ENCODE measurements at regions not wholly inside any gene's neighbourhood (a gene's known extent, or its start where the extent isn't known, plus 50 kb on each side); places are given as distances from the start of the nearest gene placed in this dataset.

- WGBS, 2 donors, result 43 to 49% methylated on average over 5 of the region's 5 CpGs
- ATAC-seq (ENCODE audit: low FRiP score in 2 of 2) (no peak), DNase-seq (no peak)
- Histone ChIP-seq H3K27me3 (no peaks in the 10 kb centered on the region), H3K4me1 (no peaks in the 10 kb centered on the region), H3K9me3 (no peaks in the 10 kb centered on the region), H3K27ac (no peak overlapping the region), H3K4me3 (no peak overlapping the region), H3K36me3 (no peaks in the 10 kb centered on the region)
- TF ChIP-seq EP300 (IDR thresholded peaks at IDR 0.05) (no peak), POLR2A (IDR thresholded peaks at IDR 0.05) (no peak)
These were observed 401.9 kb upstream of the IL12A start for GRCh38 chr3:159586571-159587202.

DNA sequence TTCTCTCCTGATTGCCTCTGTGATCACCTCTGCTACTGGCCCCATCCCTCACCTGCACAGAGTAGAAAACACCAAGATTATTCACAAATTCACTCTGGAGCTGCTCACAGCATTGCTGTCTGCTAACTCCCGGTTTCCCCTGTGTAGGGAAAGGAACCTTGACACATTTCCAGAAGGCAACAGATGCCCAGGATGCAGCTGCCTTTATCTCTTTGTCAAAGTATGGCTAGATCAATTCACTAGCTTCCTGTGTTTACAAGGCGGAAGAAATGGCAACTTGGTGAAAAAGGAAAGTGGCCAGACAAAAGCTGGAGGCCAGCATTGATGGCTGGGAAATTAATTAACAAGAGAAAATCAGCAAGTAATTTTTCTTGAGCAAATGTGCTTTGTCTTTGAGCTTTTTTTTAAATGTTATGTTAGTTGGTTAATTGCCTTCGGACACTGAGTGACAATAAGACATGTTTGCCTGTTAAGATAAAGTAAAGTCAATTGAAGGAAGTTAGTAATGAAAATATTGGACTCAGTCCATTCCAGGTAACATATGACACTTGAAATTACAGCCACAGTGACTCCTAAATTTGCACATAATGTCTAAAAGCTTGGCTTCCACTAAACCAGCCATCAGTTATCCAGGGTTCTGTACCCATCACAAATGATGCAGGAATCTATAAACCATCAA lies 394.6 kb upstream of the IL12A start:
- Histone ChIP-seq H3K4me3 (no peak overlapping the region), H3K27me3 (no peaks in the 10 kb centered on the region), H3K27ac (no peak overlapping the region), H3K4me1 (peaks cover 0 to 6% (median 3%) of the 10 kb centered on the region in 4 donors), H3K36me3 (no peaks in the 10 kb centered on the region), H3K9me3 (no peaks in the 10 kb centered on the region)
- ATAC-seq (ENCODE audit: low FRiP score in 2 of 2) (no peak), DNase-seq (no peak)
- WGBS, 2 donors, result 43 to 50% methylated on average over 2 to 3 of the region's 3 CpGs
- TF ChIP-seq EP300 (IDR thresholded peaks at IDR 0.05), result no peak
- peak in 1 of 2 donors; percentile 52 for TF ChIP-seq POLR2AphosphoS5 (IDR thresholded peaks at IDR 0.05)

GRCh38 chr3:159600291-159600690 lies 388.3 kb upstream of the IL12A start:
- ATAC-seq (ENCODE audit: low FRiP score in 2 of 2), result no peak

GRCh38 chr3:159604151-159604581 lies 384.5 kb upstream of the IL12A start:
- DNase-seq, result no peak
- Histone ChIP-seq H3K4me1 (no peaks in the 10 kb centered on the region), H3K9me3 (peaks cover 10 to 17% (median 15%) of the 10 kb centered on the region in 4 donors), H3K27me3 (no peaks in the 10 kb centered on the region), H3K27ac (no peak overlapping the region), H3K36me3 (no peaks in the 10 kb centered on the region), H3K4me3 (no peak overlapping the region)
- peak in 1 of 2 donors; percentile 20 for ATAC-seq (ENCODE audit: low FRiP score in 2 of 2)
- no peak for TF ChIP-seq EP300 (IDR thresholded peaks at IDR 0.05)
- no peak for TF ChIP-seq POLR2A (IDR thresholded peaks at IDR 0.05)
- WGBS, 2 donors, result 47 to 60% methylated on average over 5 of the region's 5 CpGs

More at GRCh38 chr3:159600291-159600690, 388.3 kb upstream of the IL12A start:
- H3K27me3 ChIP-seq, result no peaks in the 10 kb centered on the region
- H3K4me3 ChIP-seq, result no peak overlapping the region
- H3K36me3 ChIP-seq, result no peaks in the 10 kb centered on the region
- H3K9me3 ChIP-seq, result peaks cover 10 to 17% (median 15%) of the 10 kb centered on the region in 4 donors
- no peaks in the 10 kb centered on the region for H3K4me1 ChIP-seq
- DNase-seq, result no peak
- TF ChIP-seq, protein P1, sequence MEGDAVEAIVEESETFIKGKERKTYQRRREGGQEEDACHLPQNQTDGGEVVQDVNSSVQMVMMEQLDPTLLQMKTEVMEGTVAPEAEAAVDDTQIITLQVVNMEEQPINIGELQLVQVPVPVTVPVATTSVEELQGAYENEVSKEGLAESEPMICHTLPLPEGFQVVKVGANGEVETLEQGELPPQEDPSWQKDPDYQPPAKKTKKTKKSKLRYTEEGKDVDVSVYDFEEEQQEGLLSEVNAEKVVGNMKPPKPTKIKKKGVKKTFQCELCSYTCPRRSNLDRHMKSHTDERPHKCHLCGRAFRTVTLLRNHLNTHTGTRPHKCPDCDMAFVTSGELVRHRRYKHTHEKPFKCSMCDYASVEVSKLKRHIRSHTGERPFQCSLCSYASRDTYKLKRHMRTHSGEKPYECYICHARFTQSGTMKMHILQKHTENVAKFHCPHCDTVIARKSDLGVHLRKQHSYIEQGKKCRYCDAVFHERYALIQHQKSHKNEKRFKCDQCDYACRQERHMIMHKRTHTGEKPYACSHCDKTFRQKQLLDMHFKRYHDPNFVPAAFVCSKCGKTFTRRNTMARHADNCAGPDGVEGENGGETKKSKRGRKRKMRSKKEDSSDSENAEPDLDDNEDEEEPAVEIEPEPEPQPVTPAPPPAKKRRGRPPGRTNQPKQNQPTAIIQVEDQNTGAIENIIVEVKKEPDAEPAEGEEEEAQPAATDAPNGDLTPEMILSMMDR (IDR thresholded peaks at IDR 0.05), result no peak
- TF ChIP-seq POLR2A (IDR thresholded peaks at IDR 0.05) (no peak), EP300 (IDR thresholded peaks at IDR 0.05) (no peak), POLR2AphosphoS5 (IDR thresholded peaks at IDR 0.05) (no peak)
- no peak overlapping the region for H3K27ac ChIP-seq

- no peaks in the 10 kb centered on the region for H3K27me3 ChIP-seq
- no peaks in the 10 kb centered on the region for H3K4me1 ChIP-seq
- ATAC-seq (ENCODE audit: low FRiP score in 2 of 2) (no peak), DNase-seq (no peak)
- no peaks in the 10 kb centered on the region for H3K36me3 ChIP-seq
- TF ChIP-seq EP300 (IDR thresholded peaks at IDR 0.05) (no peak), POLR2A (IDR thresholded peaks at IDR 0.05) (no peak), POLR2AphosphoS5 (IDR thresholded peaks at IDR 0.05) (no peak)
- TF ChIP-seq, protein P1 (IDR thresholded peaks at IDR 0.05), result no peak
- 87 to 88% methylated on average over 3 of the region's 3 CpGs for WGBS, 2 donors
- H3K27ac ChIP-seq, result no peak overlapping the region
- H3K9me3 ChIP-seq, result peaks cover 3 to 12% (median 10%) of the 10 kb centered on the region in 4 donors
- H3K4me3 ChIP-seq, result no peak overlapping the region
These were observed 383.5 kb upstream of the IL12A start for GRCh38 chr3:159605101-159605500.

- no peaks in the 10 kb centered on the region for H3K27me3 ChIP-seq
- H3K9me3 ChIP-seq, result peaks cover 0 to 8% (median 5%) of the 10 kb centered on the region in 4 donors
- DNase-seq (no peak), ATAC-seq (ENCODE audit: low FRiP score in 2 of 2) (no peak)
- WGBS, 2 donors, result 79 to 85% methylated on average over 5 of the region's 5 CpGs
- TF ChIP-seq POLR2A (IDR thresholded peaks at IDR 0.05), result no peak
- no peak for TF ChIP-seq POLR2AphosphoS5 (IDR thresholded peaks at IDR 0.05)
- TF ChIP-seq, protein P1 (IDR thresholded peaks at IDR 0.05), result no peak
- no peak for TF ChIP-seq EP300 (IDR thresholded peaks at IDR 0.05)
- H3K27ac ChIP-seq, result no peak overlapping the region
- no peaks in the 10 kb centered on the region for H3K4me1 ChIP-seq
- no peaks in the 10 kb centered on the region for H3K36me3 ChIP-seq
- H3K4me3 ChIP-seq, result no peak overlapping the region
These were observed 382.9 kb upstream of the IL12A start for GRCh38 chr3:159605776-159606175.
